ENCODE measurements at regions not wholly inside any gene's neighbourhood (a gene's known extent, or its start where the extent isn't known, plus 50 kb on each side); places are given as distances from the start of the nearest gene placed in this dataset.
"Not testable (repeated sequence)": the region's sequence is repeated elsewhere in the genome, so short reads cannot be mapped to it uniquely, and the experiment has no call there.

DNA sequence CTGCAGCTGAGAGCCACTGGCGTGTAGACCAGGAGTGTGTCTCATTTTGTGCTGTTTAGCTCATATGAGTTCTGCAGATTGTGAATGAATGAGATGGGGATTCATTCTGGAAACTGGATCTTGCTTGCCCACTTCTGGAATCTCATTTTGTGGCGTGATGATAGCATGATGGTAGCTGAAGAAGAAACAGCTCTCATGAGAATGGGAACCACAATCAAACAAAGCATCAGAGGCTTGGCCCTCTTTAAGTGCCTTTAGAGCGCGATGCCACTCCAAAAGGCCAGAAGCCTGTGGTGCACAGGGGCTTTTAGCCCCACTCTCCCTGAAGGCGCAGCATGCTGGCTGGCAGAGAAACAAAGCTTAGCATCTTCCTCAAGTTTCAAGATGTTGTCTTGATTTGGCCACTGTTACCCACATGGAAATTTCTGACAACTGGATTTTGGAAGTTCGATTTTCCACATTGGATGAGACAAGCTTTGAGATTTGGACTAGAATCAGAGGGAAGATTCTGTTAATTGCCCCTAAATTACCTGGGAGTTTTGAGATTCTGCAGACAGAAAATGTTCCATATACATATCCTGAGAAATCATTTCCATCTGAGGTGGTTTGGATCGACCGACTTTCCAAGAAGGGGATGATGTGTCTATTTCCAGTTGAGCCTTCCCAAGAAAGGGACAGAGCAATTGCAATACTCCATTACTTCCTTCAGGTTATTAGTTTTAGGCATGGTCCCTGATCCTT, 234.5 kb downstream of the VAPA start:
- TF ChIP-seq EZH2 (IDR thresholded peaks at IDR 0.05; ENCODE audit: low read depth) = no peak
- TF ChIP-seq, protein P1, sequence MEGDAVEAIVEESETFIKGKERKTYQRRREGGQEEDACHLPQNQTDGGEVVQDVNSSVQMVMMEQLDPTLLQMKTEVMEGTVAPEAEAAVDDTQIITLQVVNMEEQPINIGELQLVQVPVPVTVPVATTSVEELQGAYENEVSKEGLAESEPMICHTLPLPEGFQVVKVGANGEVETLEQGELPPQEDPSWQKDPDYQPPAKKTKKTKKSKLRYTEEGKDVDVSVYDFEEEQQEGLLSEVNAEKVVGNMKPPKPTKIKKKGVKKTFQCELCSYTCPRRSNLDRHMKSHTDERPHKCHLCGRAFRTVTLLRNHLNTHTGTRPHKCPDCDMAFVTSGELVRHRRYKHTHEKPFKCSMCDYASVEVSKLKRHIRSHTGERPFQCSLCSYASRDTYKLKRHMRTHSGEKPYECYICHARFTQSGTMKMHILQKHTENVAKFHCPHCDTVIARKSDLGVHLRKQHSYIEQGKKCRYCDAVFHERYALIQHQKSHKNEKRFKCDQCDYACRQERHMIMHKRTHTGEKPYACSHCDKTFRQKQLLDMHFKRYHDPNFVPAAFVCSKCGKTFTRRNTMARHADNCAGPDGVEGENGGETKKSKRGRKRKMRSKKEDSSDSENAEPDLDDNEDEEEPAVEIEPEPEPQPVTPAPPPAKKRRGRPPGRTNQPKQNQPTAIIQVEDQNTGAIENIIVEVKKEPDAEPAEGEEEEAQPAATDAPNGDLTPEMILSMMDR (conservative IDR thresholded peaks at IDR 0.05) = no peak
- intact Hi-C loops (cut with micrococcal nuclease; ENCODE audit: unreplicated experiment) = no loop called here
- H3K4me3 ChIP-seq = no peak overlapping the region
- no peak overlapping the region for H3K27ac ChIP-seq
- no peaks in the 10 kb centered on the region for H3K36me3 ChIP-seq (ENCODE audit: low read depth)
- no peaks in the 10 kb centered on the region for H3K4me1 ChIP-seq (replicated peaks; ENCODE audit: insufficient read depth)
- POLR2A ChIA-PET (ENCODE audit: unreplicated experiment) = no interaction called here
- H4K20me1 ChIP-seq (ENCODE audit: insufficient read depth) = no peaks in the 10 kb centered on the region
- no peaks in the 10 kb centered on the region for H3K9me3 ChIP-seq (ENCODE audit: insufficient read depth, low read depth)
- no peak overlapping the region for H2AFZ ChIP-seq
- no peaks in the 10 kb centered on the region for H3K9me2 ChIP-seq (ENCODE audit: insufficient read depth)
- no peak for DNase-seq
- BruUV-seq (replicated peaks) = no TSS peak
- H3K4me2 ChIP-seq = no peak overlapping the region
- H3F3A ChIP-seq (ENCODE audit: insufficient read depth, low read depth) = no peaks in the 10 kb centered on the region
- CTCF ChIA-PET = no interaction called here
- no peaks in the 10 kb centered on the region for H3K27me3 ChIP-seq (ENCODE audit: insufficient read depth, low read depth)
- no peaks in the 10 kb centered on the region for H3K79me2 ChIP-seq (ENCODE audit: low read depth)

DNA sequence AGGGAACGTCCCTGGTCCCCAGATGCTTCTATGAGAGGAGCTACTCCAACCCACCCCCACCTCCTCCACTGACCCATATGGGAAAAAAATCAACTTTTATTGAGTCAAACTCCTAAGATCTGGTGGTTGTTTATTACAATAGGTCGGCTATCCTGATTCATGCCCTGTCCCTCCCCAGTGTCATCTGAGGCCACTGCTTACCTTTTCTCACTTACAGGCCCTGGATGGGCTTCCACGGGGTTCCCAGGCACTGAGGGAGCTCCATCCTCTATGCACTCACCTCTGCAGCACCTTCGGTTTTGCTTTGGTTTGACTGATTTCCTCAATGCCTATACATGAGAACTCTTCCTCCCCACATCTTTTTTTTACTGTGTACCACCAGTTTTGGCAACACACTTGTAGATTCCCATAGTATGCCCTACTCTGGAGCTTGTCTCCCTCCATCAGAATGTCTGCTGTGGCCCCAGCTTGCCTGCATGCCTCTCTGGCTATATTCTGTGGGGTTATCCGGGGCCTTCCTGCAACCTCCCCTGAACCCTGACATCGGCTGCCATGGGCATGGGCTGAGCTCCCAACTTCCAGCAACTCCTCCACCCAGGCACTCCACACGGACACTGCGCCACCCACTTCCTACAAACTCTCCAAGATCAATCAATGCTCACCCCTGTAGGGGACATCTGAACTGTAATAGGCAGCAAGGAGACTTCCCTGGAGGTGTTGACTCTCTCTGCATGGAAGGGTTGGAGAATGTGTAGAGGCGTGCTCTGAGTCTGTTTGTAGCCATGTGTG, 236.1 kb downstream of the VAPA start:
- H3F3A ChIP-seq (ENCODE audit: insufficient read depth, low read depth) = no peaks in the 10 kb centered on the region
- no peaks in the 10 kb centered on the region for H3K9me3 ChIP-seq (ENCODE audit: insufficient read depth, low read depth)
- H3K79me2 ChIP-seq (ENCODE audit: low read depth) = no peaks in the 10 kb centered on the region
- no peaks in the 10 kb centered on the region for H4K20me1 ChIP-seq (ENCODE audit: insufficient read depth)
- POLR2A ChIA-PET (ENCODE audit: unreplicated experiment) = no interaction called here
- H2AFZ ChIP-seq = no peak overlapping the region
- CTCF ChIA-PET = no interaction called here
- no peak overlapping the region for H3K27ac ChIP-seq
- no peak for TF ChIP-seq EZH2 (IDR thresholded peaks at IDR 0.05; ENCODE audit: low read depth)
- TF ChIP-seq, protein P1 (conservative IDR thresholded peaks at IDR 0.05) = no peak
- intact Hi-C loops (cut with micrococcal nuclease; ENCODE audit: unreplicated experiment) = no loop called here
- no peaks in the 10 kb centered on the region for H3K27me3 ChIP-seq (ENCODE audit: insufficient read depth, low read depth)
- no peaks in the 10 kb centered on the region for H3K36me3 ChIP-seq (ENCODE audit: low read depth)
- H3K4me1 ChIP-seq (replicated peaks; ENCODE audit: insufficient read depth) = no peaks in the 10 kb centered on the region
- DNase-seq = no peak
- H3K4me2 ChIP-seq = no peak overlapping the region
- no TSS peak for BruUV-seq (replicated peaks)
- H3K4me3 ChIP-seq = no peak overlapping the region
- H3K9me2 ChIP-seq (ENCODE audit: insufficient read depth) = no peaks in the 10 kb centered on the region

DNA sequence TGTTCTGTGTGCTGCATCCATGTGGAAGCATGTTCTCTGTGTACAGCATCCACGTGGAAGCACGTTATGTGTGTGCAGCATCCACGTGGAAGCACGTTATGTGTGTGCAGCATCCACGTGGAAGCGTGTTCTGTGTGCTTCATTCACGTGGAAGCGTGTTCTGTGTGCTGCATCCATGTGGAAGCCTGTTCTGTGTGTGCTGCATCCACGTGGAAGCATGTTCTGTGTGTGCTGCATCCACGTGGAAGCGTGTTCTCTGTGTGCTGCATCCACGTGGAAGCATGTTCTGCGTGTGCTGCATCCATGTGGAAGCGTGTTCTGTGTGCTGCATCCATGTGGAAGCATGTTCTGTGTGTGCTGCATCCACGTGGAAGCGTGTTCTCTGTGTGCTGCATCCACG, 236.8 kb downstream of the VAPA start:
- intact Hi-C loops (cut with micrococcal nuclease; ENCODE audit: unreplicated experiment); DNase-seq: not testable (repeated sequence)

More for the DNA sequence above, 236.8 kb downstream of the VAPA start:
- H3K36me3 ChIP-seq (ENCODE audit: low read depth); H2AFZ ChIP-seq; H3K4me2 ChIP-seq; H3K9me3 ChIP-seq (ENCODE audit: insufficient read depth, low read depth); H3K79me2 ChIP-seq (ENCODE audit: low read depth); H3F3A ChIP-seq (ENCODE audit: insufficient read depth, low read depth); H3K27me3 ChIP-seq (ENCODE audit: insufficient read depth, low read depth); CTCF ChIA-PET; BruUV-seq (replicated peaks); H3K27ac ChIP-seq; H4K20me1 ChIP-seq (ENCODE audit: insufficient read depth); H3K4me1 ChIP-seq (replicated peaks; ENCODE audit: insufficient read depth); POLR2A ChIA-PET (ENCODE audit: unreplicated experiment); H3K9me2 ChIP-seq (ENCODE audit: insufficient read depth); H3K4me3 ChIP-seq: not testable (repeated sequence)
